Vagina (tissue), 2 donors: ENCODE measurements at regions not wholly inside any gene's neighbourhood (a gene's known extent, or its start where the extent isn't known, plus 50 kb on each side); places are given as distances from the start of the nearest gene placed in this dataset.

Experiments used
- CTCF ChIP-seq, 3 experiments: fragments of 450-650 bp in 2 of 3; fragments of 200-600 bp in 1 of 3; sonication (generic) in 1 of 3; IDR thresholded peaks; one replicate each; pipeline ENCODE4 v1.5.1; 2017 to 2019; ENCODE audit warnings: antibody characterized with exemption in 3 of 3, mild to moderate bottlenecking in 2 of 3, moderate library complexity in 2 of 3
- POLR2A ChIP-seq, 2 donors: fragments of 450-650 bp; IDR thresholded peaks; one replicate each; pipeline ENCODE4 v1.6.1; 2017; ENCODE audit warnings: antibody characterized with exemption in 2 of 2, mild to moderate bottlenecking in 2 of 2, moderate library complexity in 2 of 2

GRCh38 chr4:147370473-147370872 is 110.4 kb upstream of the EDNRA start:
- TF ChIP-seq CTCF (IDR thresholded peaks at IDR 0.05) = no peak
- no peak for TF ChIP-seq POLR2A (IDR thresholded peaks at IDR 0.05)
